ENCODE measurements at regions not wholly inside any gene's neighbourhood (a gene's known extent, or its start where the extent isn't known, plus 50 kb on each side); places are given as distances from the start of the nearest gene placed in this dataset.
"Not testable (repeated sequence)": the region's sequence is repeated elsewhere in the genome, so short reads cannot be mapped to it uniquely, and the experiment has no call there.

DNA sequence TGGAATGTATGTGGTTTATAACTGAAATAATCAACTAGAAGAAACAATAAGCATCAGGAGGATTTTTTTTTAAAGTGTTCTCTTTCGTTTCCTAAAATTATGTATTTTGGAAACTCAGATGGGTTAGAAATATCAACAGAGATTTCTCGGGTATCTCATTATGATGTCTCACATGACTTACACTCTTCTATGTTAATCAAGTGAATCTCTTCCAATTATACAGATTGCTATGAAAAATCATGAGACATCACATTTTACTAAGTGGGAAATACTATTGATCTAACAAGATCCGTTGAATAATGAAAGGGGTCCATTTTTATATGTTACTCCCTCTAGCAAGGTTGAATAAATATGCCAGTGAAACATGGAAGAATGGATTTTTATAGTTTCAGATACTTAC lies 54.7 kb upstream of the NRIP1 start:
- Histone ChIP-seq H3K27me3 (ENCODE audit: control insufficient read depth, insufficient read depth, low read length) (no peaks in the 10 kb centered on the region), H3K9ac (ENCODE audit: low read length) (no peak overlapping the region), H3K4me3 (ENCODE audit: low read depth, low read length) (no peak overlapping the region), H3K36me3 (ENCODE audit: control insufficient read depth, insufficient read depth, low read length) (no peaks in the 10 kb centered on the region), H3K4me1 (ENCODE audit: control insufficient read depth, insufficient read depth, low read length) (peaks cover 23% of the 10 kb centered on the region), H3K27ac (ENCODE audit: low read depth, low read length) (no peak overlapping the region), H3K9me3 (ENCODE audit: control insufficient read depth, insufficient read depth, low read depth, low read length) (no peaks in the 10 kb centered on the region)

DNA sequence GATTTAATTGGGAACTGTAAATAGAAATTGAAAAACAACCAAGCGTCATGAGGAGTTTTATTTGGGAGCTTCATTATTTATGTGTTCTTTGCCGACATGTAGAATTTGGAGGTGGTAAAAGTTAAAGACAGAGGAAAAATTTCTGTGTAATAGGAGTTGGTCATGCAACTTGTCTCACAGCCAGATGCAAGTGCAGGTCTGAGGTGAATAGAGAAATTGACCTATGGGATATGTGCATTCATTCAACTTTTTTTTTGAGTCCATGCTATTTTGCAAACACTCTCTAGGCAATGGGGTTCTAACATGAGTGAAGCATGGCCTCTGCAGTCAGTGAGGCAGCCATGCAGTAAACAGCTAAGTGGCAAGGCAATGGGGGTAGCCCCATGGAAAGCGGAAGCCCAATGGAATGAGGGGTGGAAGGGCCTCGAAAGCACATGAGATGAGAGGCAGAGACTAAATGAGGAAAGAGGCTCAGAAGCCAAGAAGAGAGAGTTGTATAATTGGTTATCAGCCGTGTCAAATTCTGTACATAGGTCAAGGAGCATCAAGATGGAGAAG lies 56.4 kb upstream of the NRIP1 start:
- Histone ChIP-seq H3K4me1 (ENCODE audit: control insufficient read depth, insufficient read depth, low read length) (peaks cover 23% of the 10 kb centered on the region), H3K4me3 (ENCODE audit: low read depth, low read length) (no peak overlapping the region), H3K27me3 (ENCODE audit: control insufficient read depth, insufficient read depth, low read length) (no peaks in the 10 kb centered on the region), H3K27ac (ENCODE audit: low read depth, low read length) (no peak overlapping the region), H3K36me3 (ENCODE audit: control insufficient read depth, insufficient read depth, low read length) (no peaks in the 10 kb centered on the region), H3K9me3 (ENCODE audit: control insufficient read depth, insufficient read depth, low read depth, low read length) (no peaks in the 10 kb centered on the region), H3K9ac (ENCODE audit: low read length) (no peak overlapping the region)

DNA sequence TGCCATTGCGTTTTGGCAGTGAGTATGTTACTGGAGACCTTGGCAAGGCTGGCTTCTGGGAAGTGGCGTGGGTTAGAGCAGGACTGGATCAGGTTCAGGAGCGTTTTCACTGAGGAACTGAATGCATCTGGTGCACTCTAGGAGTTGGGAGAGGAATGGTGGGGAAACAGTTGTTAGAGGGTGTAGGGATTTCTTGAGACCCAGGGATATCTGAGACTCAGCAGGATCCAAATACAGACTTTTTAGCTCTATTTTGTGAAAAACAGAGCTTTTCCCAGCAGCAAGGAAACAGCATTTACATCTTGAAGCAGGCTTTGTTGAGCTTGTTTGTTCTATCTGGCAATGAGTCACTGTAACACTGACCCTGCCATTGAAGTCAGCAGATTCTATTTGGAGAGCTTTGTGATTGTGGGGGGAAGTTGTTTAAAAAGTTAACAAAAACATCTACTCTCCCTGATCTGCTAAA lies 56.9 kb upstream of the NRIP1 start:
- Histone ChIP-seq H3K9ac (ENCODE audit: low read length) (no peak overlapping the region), H3K36me3 (ENCODE audit: control insufficient read depth, insufficient read depth, low read length) (no peaks in the 10 kb centered on the region), H3K27me3 (ENCODE audit: control insufficient read depth, insufficient read depth, low read length) (no peaks in the 10 kb centered on the region), H3K9me3 (ENCODE audit: control insufficient read depth, insufficient read depth, low read depth, low read length) (no peaks in the 10 kb centered on the region), H3K4me1 (ENCODE audit: control insufficient read depth, insufficient read depth, low read length) (peaks cover 23% of the 10 kb centered on the region), H3K4me3 (ENCODE audit: low read depth, low read length) (no peak overlapping the region), H3K27ac (ENCODE audit: low read depth, low read length) (no peak overlapping the region)

DNA sequence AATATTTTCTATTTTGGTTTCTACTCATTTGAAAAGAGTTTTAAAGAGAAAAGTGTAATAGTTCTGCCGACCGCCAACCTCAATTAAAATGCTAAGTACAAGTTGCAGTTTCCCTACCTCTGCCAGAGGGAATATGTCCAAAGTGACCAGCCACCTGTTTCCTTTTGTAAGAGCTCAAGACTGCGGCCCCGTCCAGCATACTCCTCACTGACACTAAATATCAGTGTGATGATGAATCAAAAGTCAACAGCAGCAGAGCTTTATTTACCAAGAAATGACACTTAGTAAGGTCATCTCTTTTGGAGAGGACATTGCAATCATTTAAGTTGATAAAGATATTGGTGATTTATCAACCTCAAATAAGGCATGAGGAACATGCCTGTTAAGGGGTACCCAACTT lies 57.4 kb upstream of the NRIP1 start:
- H3K4me1 ChIP-seq (ENCODE audit: control insufficient read depth, insufficient read depth, low read length), result peaks cover 23% of the 10 kb centered on the region
- H3K27me3 ChIP-seq (ENCODE audit: control insufficient read depth, insufficient read depth, low read length), result no peaks in the 10 kb centered on the region
- H3K27ac ChIP-seq (ENCODE audit: low read depth, low read length), result no peak overlapping the region
- H3K9me3 ChIP-seq (ENCODE audit: control insufficient read depth, insufficient read depth, low read depth, low read length), result no peaks in the 10 kb centered on the region
- no peaks in the 10 kb centered on the region for H3K36me3 ChIP-seq (ENCODE audit: control insufficient read depth, insufficient read depth, low read length)
- H3K4me3 ChIP-seq (ENCODE audit: low read depth, low read length), result no peak overlapping the region
- no peak overlapping the region for H3K9ac ChIP-seq (ENCODE audit: low read length)

DNA sequence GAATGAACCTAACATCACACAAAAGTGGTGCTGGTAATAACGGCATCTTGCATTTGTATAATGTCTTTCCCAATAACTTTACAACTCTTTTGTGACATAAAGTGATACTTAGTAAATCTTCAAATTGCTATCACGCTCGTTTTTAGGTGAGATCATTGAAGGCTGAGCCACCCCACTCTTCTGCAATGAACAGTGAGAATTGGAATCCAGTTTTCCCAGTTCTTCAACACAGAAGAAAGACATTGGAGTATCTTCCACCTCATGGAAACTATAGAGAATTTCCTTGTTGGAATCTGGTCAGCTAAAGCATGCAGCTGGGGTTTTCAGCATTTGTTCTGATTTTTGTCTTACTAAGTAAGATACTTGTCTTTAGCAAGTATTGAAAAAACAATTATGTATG lies 59.9 kb upstream of the NRIP1 start:
- no peaks in the 10 kb centered on the region for H3K9me3 ChIP-seq (ENCODE audit: control insufficient read depth, insufficient read depth, low read depth, low read length)
- H3K27ac ChIP-seq (ENCODE audit: low read depth, low read length), result no peak overlapping the region

DNA sequence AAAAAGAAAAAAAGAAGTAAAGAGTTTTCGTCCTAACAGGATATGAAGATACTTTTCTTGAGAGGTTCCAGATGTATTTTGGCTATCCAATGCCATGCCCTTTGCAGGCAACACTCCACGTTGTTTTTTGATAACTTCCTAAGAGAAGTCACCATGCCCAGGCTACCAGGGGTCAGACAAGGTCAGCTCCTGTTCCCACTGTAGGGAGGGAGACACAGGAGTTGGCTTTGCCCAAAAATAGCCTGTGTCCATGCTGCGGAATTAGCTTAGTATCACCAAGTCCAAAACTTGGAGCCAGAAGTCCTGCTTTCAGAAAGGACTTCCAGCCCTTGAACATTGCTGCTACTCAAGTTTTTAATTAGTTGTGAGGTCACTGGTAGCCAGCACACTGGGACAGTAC lies 62.1 kb upstream of the NRIP1 start:
- no peaks in the 10 kb centered on the region for H3K27me3 ChIP-seq (ENCODE audit: control insufficient read depth, insufficient read depth, low read length)
- H3K4me1 ChIP-seq (ENCODE audit: control insufficient read depth, insufficient read depth, low read length), result peaks cover 15% of the 10 kb centered on the region
- H3K27ac ChIP-seq (ENCODE audit: low read depth, low read length), result no peak overlapping the region
- H3K9me3 ChIP-seq (ENCODE audit: control insufficient read depth, insufficient read depth, low read depth, low read length), result no peaks in the 10 kb centered on the region; the same call in 1 of the 2 replicates
- no peak overlapping the region for H3K4me3 ChIP-seq (ENCODE audit: low read depth, low read length)
- no peak overlapping the region for H3K9ac ChIP-seq (ENCODE audit: low read length)
- H3K36me3 ChIP-seq (ENCODE audit: control insufficient read depth, insufficient read depth, low read length), result no peaks in the 10 kb centered on the region

More for the DNA sequence above, 59.9 kb upstream of the NRIP1 start:
- Histone ChIP-seq H3K27me3 (ENCODE audit: control insufficient read depth, insufficient read depth, low read length) (no peaks in the 10 kb centered on the region), H3K4me3 (ENCODE audit: low read depth, low read length) (no peak overlapping the region), H3K9ac (ENCODE audit: low read length) (no peak overlapping the region), H3K4me1 (ENCODE audit: control insufficient read depth, insufficient read depth, low read length) (peaks cover 23% of the 10 kb centered on the region), H3K36me3 (ENCODE audit: control insufficient read depth, insufficient read depth, low read length) (no peaks in the 10 kb centered on the region)

DNA sequence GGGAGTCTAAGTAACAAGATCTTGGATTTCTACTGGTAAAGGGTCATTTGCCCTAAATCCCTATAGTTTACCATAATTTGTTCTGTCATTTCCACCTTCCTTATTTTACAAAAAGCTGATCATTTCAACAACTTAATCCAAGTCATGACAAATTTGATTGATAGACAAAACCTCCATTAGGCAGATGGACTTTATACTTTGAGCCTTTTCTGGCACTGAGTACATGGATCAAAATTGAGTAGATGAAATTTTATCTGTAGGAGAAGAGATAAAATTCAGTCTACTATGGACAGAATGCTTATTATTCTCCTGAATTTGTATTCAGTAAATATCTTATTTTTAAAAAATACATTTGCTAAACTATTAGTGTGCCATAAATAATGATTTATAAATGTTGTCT lies 62.6 kb upstream of the NRIP1 start:
- Histone ChIP-seq H3K4me3 (ENCODE audit: low read depth, low read length) (no peak overlapping the region), H3K27ac (ENCODE audit: low read depth, low read length) (no peak overlapping the region), H3K9ac (ENCODE audit: low read length) (no peak overlapping the region), H3K36me3 (ENCODE audit: control insufficient read depth, insufficient read depth, low read length) (no peaks in the 10 kb centered on the region), H3K4me1 (ENCODE audit: control insufficient read depth, insufficient read depth, low read length) (peaks cover 10% of the 10 kb centered on the region), H3K9me3 (ENCODE audit: control insufficient read depth, insufficient read depth, low read depth, low read length) (no peaks in the 10 kb centered on the region; the same call in 1 of the 2 replicates), H3K27me3 (ENCODE audit: control insufficient read depth, insufficient read depth, low read length) (no peaks in the 10 kb centered on the region)

DNA sequence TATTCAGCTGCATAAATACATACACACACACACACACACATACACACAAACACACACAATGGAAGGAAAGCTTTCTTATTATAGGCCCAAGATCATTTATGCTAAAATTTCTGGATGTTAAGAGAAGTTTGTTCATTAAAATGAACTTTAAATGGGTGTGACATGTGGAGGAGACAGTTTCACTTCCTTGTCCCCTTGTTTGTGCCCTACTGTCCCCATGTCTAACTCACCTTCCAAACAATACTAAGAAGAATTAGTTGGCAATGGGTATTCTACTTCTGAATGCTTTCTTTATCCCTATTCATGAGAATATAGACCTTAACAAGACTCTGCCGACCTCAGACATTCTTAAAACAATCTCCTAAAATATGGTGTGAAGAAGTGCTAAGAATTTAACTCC lies 63.5 kb upstream of the NRIP1 start:
- Histone ChIP-seq H3K27me3 (ENCODE audit: control insufficient read depth, insufficient read depth, low read length) (no peaks in the 10 kb centered on the region), H3K27ac (ENCODE audit: low read depth, low read length) (no peak overlapping the region), H3K36me3 (ENCODE audit: control insufficient read depth, insufficient read depth, low read length) (no peaks in the 10 kb centered on the region), H3K4me3 (ENCODE audit: low read depth, low read length) (no peak overlapping the region), H3K9ac (ENCODE audit: low read length) (no peak overlapping the region), H3K9me3 (ENCODE audit: control insufficient read depth, insufficient read depth, low read depth, low read length) (peaks cover 5% of the 10 kb centered on the region; the same call in 1 of the 2 replicates), H3K4me1 (ENCODE audit: control insufficient read depth, insufficient read depth, low read length) (peaks cover 5% of the 10 kb centered on the region; the same call in 1 of the 2 replicates)

DNA sequence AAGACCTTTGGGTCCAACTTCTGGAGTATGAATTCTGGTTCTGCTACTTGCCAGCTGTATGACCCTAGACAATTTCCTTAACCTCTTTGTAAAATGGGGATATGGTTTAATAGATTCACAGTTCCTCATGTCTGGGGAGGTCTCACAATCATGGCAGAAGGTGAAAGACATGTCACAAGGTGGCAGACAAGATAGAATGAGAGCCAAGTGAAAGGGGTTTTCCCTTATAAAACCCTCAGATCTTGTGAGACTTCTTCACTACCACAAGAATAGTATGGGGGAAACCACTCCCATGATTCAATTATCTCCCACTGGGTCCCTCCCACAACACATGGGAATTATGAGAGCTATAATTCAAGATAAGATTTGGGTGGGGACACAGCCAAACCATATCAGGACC lies 63.9 kb upstream of the NRIP1 start:
- H3K27ac ChIP-seq (ENCODE audit: low read depth, low read length); H3K9ac ChIP-seq (ENCODE audit: low read length); H3K27me3 ChIP-seq (ENCODE audit: control insufficient read depth, insufficient read depth, low read length); H3K9me3 ChIP-seq (ENCODE audit: control insufficient read depth, insufficient read depth, low read depth, low read length); H3K36me3 ChIP-seq (ENCODE audit: control insufficient read depth, insufficient read depth, low read length); H3K4me1 ChIP-seq (ENCODE audit: control insufficient read depth, insufficient read depth, low read length); H3K4me3 ChIP-seq (ENCODE audit: low read depth, low read length): not testable (repeated sequence)

DNA sequence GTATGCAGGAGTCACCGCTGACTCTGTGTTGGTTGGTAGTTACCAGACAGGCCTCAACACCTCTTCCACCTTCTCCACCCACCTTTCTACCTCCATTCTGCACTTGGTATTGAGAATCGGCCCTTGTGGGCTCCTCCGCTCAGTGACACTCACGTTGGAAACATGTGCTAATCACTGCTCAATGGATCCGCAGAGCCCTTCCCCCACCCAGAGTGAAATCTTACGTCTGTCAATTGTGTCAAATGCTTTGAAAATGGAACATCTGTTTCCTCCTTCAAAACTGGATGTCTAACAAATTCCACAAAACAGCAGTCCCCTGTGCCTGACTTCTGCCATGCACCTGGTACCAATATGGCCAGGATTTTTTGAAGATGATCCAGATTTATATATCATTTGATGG lies 65.5 kb upstream of the NRIP1 start:
- Histone ChIP-seq H3K4me3 (ENCODE audit: low read depth, low read length) (no peak overlapping the region), H3K9me3 (ENCODE audit: control insufficient read depth, insufficient read depth, low read depth, low read length) (peaks cover 5% of the 10 kb centered on the region; the same call in 1 of the 2 replicates), H3K36me3 (ENCODE audit: control insufficient read depth, insufficient read depth, low read length) (no peaks in the 10 kb centered on the region), H3K27ac (ENCODE audit: low read depth, low read length) (no peak overlapping the region), H3K9ac (ENCODE audit: low read length) (no peak overlapping the region), H3K27me3 (ENCODE audit: control insufficient read depth, insufficient read depth, low read length) (no peaks in the 10 kb centered on the region), H3K4me1 (ENCODE audit: control insufficient read depth, insufficient read depth, low read length) (no peaks in the 10 kb centered on the region)

DNA sequence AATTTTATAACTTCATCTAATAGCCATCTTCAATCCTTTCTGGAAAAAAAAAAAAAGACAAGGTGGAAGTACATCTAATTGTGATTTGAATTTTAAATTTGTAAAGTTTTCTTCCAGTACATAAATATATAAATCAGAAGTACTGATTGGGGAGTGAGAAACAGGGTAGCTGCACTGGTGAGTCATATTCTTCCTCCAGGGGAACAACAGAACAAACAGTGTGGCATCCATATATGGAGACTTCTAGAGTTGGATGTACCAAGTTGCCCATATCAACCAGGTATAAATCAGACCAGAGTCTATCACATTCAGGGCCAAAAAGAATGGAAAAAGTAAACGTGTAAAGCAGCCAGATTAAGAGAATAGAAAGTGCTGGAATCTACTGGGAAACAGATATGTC lies 66.0 kb upstream of the NRIP1 start:
- H3K4me3 ChIP-seq (ENCODE audit: low read depth, low read length), result no peak overlapping the region
- no peaks in the 10 kb centered on the region for H3K4me1 ChIP-seq (ENCODE audit: control insufficient read depth, insufficient read depth, low read length)
- H3K27ac ChIP-seq (ENCODE audit: low read depth, low read length), result no peak overlapping the region
- H3K9me3 ChIP-seq (ENCODE audit: control insufficient read depth, insufficient read depth, low read depth, low read length), result peaks cover 5% of the 10 kb centered on the region; the same call in 1 of the 2 replicates
- H3K36me3 ChIP-seq (ENCODE audit: control insufficient read depth, insufficient read depth, low read length), result no peaks in the 10 kb centered on the region
- no peaks in the 10 kb centered on the region for H3K27me3 ChIP-seq (ENCODE audit: control insufficient read depth, insufficient read depth, low read length)
- H3K9ac ChIP-seq (ENCODE audit: low read length), result no peak overlapping the region

DNA sequence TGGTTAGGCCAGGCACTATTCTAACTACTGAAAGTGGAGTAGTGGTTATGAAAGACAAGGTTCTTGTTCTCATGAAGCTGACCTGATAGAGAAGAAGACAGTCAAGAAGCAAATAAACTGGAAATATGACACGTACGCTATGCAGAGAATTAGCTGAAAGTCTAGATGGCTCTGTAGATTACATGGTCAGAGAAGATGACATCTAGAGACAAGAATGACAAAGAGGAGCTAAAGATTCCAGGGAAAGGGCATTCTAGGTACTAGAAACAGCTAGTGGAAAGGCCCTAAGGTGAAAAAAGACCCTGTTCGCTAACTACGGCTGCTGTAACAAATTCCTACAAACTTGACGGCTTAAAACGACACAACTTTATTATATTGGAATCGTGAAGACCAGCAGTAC lies 68.0 kb upstream of the NRIP1 start:
- H3K27ac ChIP-seq (ENCODE audit: low read depth, low read length), result no peak overlapping the region
- H3K4me1 ChIP-seq (ENCODE audit: control insufficient read depth, insufficient read depth, low read length), result no peaks in the 10 kb centered on the region
- no peak overlapping the region for H3K4me3 ChIP-seq (ENCODE audit: low read depth, low read length)
- no peaks in the 10 kb centered on the region for H3K27me3 ChIP-seq (ENCODE audit: control insufficient read depth, insufficient read depth, low read length)
- no peaks in the 10 kb centered on the region for H3K36me3 ChIP-seq (ENCODE audit: control insufficient read depth, insufficient read depth, low read length)
- no peak overlapping the region for H3K9ac ChIP-seq (ENCODE audit: low read length)
- H3K9me3 ChIP-seq (ENCODE audit: control insufficient read depth, insufficient read depth, low read depth, low read length), result peaks cover 5% of the 10 kb centered on the region; the same call in 1 of the 2 replicates
